Erythroblast (primary cell): ENCODE measurements at regions not wholly inside any gene's neighbourhood (a gene's known extent, or its start where the extent isn't known, plus 50 kb on each side); places are given as distances from the start of the nearest gene placed in this dataset.

Source experiments
- GATA1 ChIP-seq: IDR thresholded peaks from 2 replicates; pipeline ENCODE4 v1.6.1; 2011; ENCODE audit warnings: low read depth, mild to moderate bottlenecking, control low read depth, low read length, moderate library complexity
- POLR2A ChIP-seq: IDR thresholded peaks from 2 replicates; pipeline ENCODE4 v1.6.1; 2011; ENCODE audit warnings: mild to moderate bottlenecking, low read length

DNA sequence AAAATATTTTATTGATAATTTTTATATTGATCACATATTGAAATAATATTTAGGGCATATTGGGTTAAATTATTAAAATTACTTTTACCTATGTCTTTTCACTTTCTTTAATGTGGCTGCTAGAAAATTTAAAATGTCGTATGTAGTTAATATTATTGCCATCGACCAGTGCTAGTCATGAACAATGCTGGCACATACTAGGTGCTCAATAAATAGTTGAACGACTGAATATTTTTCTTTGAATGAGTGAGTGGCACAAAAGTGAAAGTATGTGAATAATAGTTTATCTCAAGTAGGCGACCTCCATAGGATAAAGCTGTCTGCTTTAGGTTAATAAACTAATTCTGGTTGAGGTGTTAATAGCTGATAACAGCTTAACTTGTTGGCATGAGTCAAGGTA lies 150.8 kb upstream of the FGGY start:
- TF ChIP-seq POLR2A (no peak), GATA1 (no peak)
